ENCODE measurements at regions not wholly inside any gene's neighbourhood (a gene's known extent, or its start where the extent isn't known, plus 50 kb on each side); places are given as distances from the start of the nearest gene placed in this dataset.

- H3K9me3 Mint-ChIP-seq = peaks cover under 1 to 3% of the 10 kb centered on the region in 2 experiments; a peak in 2 of 5 replicates
Observed at GRCh38 chr6:164415832-164416563, 893.4 kb downstream of the C6orf118 start.

More at GRCh38 chr6:164415832-164416563, 893.4 kb downstream of the C6orf118 start:
- Histone ChIP-seq H3K9ac (ENCODE audit: extremely low read depth, insufficient read length, low read length) (no peak overlapping the region), H3K27me3 (ENCODE audit: insufficient read depth, low read length) (no peaks in the 10 kb centered on the region), H3K18ac (ENCODE audit: insufficient read length, low read depth, low read length) (no peak overlapping the region), H4K91ac (ENCODE audit: insufficient read length, low read depth, low read length) (no peak overlapping the region), H2AK5ac (ENCODE audit: insufficient read length, low read length) (no peak overlapping the region), H3K23me2 (ENCODE audit: insufficient read length, low read depth, low read length, poor library complexity, severe bottlenecking) (no peaks in the 10 kb centered on the region), H3K79me2 (ENCODE audit: insufficient read depth, low read length) (no peaks in the 10 kb centered on the region), H3K4me2 (ENCODE audit: insufficient read depth, insufficient read length, low read length) (no peak overlapping the region), H3K4ac (ENCODE audit: low read depth, low read length) (no peak overlapping the region), H2AFZ (ENCODE audit: low read length) (peak overlapping the region; percentile 57), H4K20me1 (ENCODE audit: control insufficient read depth, insufficient read depth, insufficient read length) (no peaks in the 10 kb centered on the region), H3K56ac (ENCODE audit: insufficient read length, low read depth, low read length) (no peak overlapping the region), H2BK20ac (ENCODE audit: low read depth, low read length, poor library complexity, severe bottlenecking) (no peak overlapping the region), H2BK12ac (ENCODE audit: insufficient read length, low read depth, low read length) (no peak overlapping the region), H4K5ac (ENCODE audit: insufficient read length, low read depth, low read length) (no peak overlapping the region), H2BK5ac (ENCODE audit: insufficient read length, low read length) (no peak overlapping the region), H2BK15ac (ENCODE audit: low read depth, low read length) (no peak overlapping the region), H3K23ac (ENCODE audit: insufficient read length, low read depth, low read length) (no peak overlapping the region), H2BK120ac (ENCODE audit: low read depth, low read length, poor library complexity, severe bottlenecking) (no peak overlapping the region), H3K4me1 (ENCODE audit: insufficient read depth, low read length) (no peaks in the 10 kb centered on the region; the same call in 1 of the 2 replicates), H4K8ac (replicated peaks; ENCODE audit: insufficient read length, low read depth, low read length) (no peak overlapping the region), H3K79me1 (ENCODE audit: insufficient read depth, low read depth, low read length, poor library complexity, severe bottlenecking) (no peaks in the 10 kb centered on the region), H3K27ac (ENCODE audit: insufficient read length, low read depth, low read length) (no peak overlapping the region), H3K14ac (ENCODE audit: insufficient read depth, low read length) (no peak overlapping the region), H3K9me3 (ENCODE audit: control insufficient read depth, low read depth, low read length) (peaks cover under 1% of the 10 kb centered on the region), H3T11ph (ENCODE audit: low read length) (no peak overlapping the region)
- Mint-ChIP-seq H3K36me3 (ENCODE audit: insufficient read depth in 1 of 3, low read depth in 3 of 3) (peaks cover 1 to 8% (median 3%) of the 10 kb centered on the region in 3 experiments; a peak in 4 of 7 replicates), H3K27me3 (ENCODE audit: low read depth) (no peaks in the 10 kb centered on the region), H3K4me3 (no peak overlapping the region), H3K4me1 (peaks cover 7 to 11% of the 10 kb centered on the region in 2 experiments), H3K27ac (0 out of 7 replicates have a peak overlapping the region, but pooled peaks of 1 of the 3 experiments have one; percentile 22)
- no peak for TF ChIP-seq CTCF (conservative IDR thresholded peaks at IDR 0.05)
- WGBS (ENCODE audit: extremely low coverage, insufficient read length, low lambda C conversion rate) = no CpG with 5 or more reads among the region's 7 CpGs
- no peak for DNase-seq

Measured in H9 (cell line).